Cardiac fibroblast (primary cell): ENCODE measurements at regions not wholly inside any gene's neighbourhood (a gene's known extent, or its start where the extent isn't known, plus 50 kb on each side); places are given as distances from the start of the nearest gene placed in this dataset.

Experiments used
- DNase-seq, 2 donors: peaks; one replicate each; pipeline versions ENCODE4 v3.0.0 to v3.0.0-alpha.2; 2010; ENCODE audit warnings: low read depth in 2 of 2
- H3K4me3 ChIP-seq, 2 donors: replicated peaks in 1 of 2; 1 replicate in 1 of 2; 2 replicates in 1 of 2; pipeline ENCODE4 v1.5.1; 2011; ENCODE audit warnings: low read depth in 2 of 2, low read length in 2 of 2, mild to moderate bottlenecking in 2 of 2, moderate library complexity in 1 of 2
- TF ChIP-seq, protein P1 (sequence below): IDR thresholded peaks from one replicate; pipeline ENCODE4 v1.5.1; 2011; ENCODE audit warnings: low read depth, mild to moderate bottlenecking, low read length, inconsistent platforms

DNA sequence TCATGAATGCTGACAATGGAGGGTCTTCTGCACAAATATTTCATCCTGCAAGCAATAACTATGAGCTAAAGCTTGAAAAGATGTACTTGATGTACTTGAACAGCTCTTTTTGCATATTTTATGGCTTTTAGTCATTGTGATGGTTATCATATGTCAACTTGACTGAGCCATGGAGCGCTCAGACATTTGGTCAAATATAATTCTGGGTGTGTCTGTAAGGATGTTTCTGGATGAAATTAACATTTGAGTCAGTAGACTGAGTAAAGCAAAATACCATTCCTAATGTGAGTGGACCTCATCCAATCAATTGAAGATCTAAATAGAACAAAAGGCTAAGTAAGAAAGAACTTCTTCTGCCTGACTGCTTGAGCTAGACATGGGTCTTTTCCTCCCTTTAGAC lies 509.0 kb downstream of the BCL11A start:
- TF ChIP-seq, protein P1, sequence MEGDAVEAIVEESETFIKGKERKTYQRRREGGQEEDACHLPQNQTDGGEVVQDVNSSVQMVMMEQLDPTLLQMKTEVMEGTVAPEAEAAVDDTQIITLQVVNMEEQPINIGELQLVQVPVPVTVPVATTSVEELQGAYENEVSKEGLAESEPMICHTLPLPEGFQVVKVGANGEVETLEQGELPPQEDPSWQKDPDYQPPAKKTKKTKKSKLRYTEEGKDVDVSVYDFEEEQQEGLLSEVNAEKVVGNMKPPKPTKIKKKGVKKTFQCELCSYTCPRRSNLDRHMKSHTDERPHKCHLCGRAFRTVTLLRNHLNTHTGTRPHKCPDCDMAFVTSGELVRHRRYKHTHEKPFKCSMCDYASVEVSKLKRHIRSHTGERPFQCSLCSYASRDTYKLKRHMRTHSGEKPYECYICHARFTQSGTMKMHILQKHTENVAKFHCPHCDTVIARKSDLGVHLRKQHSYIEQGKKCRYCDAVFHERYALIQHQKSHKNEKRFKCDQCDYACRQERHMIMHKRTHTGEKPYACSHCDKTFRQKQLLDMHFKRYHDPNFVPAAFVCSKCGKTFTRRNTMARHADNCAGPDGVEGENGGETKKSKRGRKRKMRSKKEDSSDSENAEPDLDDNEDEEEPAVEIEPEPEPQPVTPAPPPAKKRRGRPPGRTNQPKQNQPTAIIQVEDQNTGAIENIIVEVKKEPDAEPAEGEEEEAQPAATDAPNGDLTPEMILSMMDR: no peak
- DNase-seq: no peak
- no peak overlapping the region for H3K4me3 ChIP-seq

DNA sequence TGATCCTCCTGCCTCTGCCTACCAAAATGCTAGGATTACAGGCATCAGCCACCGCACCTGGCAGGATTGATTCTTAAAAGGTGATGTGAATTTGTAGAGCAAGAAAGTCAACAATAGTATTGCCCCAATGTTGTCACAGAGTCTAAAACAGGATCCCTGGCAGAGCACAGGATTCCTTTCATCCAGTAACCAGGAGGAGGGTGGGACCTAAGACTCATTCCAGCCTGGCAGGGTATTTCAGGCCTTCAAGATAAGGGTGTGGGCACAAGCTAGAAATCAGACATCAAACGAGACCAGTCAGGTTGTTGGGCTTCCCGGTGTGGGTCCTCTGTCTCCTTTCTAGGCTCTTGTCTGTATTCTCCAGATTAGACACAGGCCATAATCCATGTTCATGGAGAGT lies 511.4 kb downstream of the BCL11A start:
- TF ChIP-seq, protein P1: no peak
- no peak for DNase-seq
- H3K4me3 ChIP-seq: no peak overlapping the region

DNA sequence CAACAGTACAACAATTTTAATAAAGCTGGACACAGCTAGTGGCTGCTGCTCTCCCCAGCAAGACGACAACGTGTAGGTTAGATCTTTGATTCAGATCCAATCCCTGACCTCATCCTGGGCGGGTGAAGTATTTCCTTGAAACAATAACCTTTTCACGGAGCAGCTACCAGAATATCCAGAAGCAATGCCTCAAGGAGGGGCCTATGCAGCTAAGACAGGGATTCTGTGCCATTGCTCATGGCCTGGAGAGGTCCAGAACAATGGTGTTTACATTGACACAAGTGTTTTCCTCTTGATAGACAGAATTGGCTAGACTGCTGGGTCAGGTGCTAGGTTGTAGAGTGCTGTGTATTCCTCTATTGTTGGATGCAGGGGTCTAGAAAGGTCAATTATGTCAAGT lies 520.1 kb downstream of the BCL11A start:
- no peak overlapping the region for H3K4me3 ChIP-seq
- DNase-seq: no peak
- TF ChIP-seq, protein P1: no peak

DNA sequence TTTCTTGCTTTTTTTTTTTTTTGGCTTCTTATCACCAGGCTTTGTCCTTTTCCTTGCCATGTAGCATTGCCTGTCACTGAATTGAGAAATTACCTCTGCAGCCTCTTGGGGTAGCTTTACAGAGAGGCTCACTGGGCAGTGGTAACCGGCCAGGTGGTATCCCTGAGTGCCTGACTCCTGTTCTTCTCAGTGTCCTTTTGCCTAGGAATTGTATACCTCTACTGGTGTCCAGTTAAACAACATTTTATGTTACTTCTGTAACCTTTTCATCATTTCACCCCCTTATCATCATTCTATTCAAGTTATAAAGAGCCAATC lies 523.9 kb downstream of the BCL11A start:
- DNase-seq: no peak
- no peak overlapping the region for H3K4me3 ChIP-seq

DNA sequence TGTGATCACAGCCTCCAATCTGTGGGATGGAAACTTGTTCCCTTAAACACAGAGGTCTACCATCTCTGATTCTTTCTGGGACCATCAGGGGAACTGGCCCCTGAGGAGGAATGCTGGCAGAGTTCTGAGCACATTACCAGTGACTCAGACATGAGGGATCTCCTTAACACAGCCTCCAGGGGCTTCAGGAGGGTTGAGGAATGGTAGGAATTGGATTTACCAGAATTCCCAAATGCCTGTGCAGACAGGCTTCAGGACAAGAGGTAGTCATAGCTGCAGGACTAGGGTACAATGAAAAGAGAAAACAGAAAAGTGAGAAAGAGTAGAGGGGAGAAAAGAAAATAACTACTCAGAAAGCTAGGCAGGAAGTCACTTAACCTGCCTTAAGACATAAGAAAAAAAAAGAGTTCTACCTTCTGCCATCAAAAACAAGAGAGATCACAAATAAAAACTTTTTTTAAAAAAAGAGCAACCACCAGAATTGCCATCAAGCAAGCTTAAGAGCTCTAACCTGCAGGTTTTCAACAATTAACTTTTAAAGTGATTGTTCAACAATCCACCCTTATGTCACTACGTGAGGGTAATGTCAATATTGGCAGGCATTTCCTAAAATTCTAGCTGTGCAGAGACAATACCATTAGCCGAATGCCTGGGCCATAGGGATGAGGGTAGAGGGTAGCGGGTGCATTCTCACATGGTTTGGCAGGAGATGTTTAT lies 524.4 kb downstream of the BCL11A start:
- H3K4me3 ChIP-seq: no peak overlapping the region
- DNase-seq: no peak
- TF ChIP-seq, protein P1: no peak

More for the DNA sequence above, 523.9 kb downstream of the BCL11A start:
- TF ChIP-seq, protein P1: no peak

DNA sequence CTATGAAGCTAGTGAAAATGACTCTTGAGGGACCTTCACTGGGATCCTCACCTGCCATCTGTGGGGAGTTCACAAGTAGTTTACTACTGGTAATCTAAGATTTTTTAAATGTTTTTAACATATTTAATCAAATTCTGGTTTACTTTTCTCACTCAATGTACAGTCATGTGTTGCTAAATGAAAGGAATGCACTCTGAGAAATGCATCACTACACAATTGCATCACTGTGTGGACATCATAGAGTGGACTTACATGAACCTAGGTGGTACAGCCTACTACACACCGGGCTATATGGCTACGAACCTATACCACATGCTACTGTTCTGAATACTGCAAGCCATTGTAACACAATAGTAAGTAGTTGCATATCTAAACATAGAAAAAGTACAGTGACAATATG lies 528.0 kb downstream of the BCL11A start:
- TF ChIP-seq, protein P1: no peak
- no peak for DNase-seq
- no peak overlapping the region for H3K4me3 ChIP-seq
